NCI-H526 treated with DMSO at 0.1 percent for 48 hours (cell line): ENCODE measurements at regions not wholly inside any gene's neighbourhood (a gene's known extent, or its start where the extent isn't known, plus 50 kb on each side); places are given as distances from the start of the nearest gene placed in this dataset.
"Not testable (repeated sequence)": the region's sequence is repeated elsewhere in the genome, so short reads cannot be mapped to it uniquely, and the experiment has no call there.

Source experiments
- DNase-seq: peaks from one replicate; lab custom pipeline; 2025; lab: John Stamatoyannopoulos, UW

DNA sequence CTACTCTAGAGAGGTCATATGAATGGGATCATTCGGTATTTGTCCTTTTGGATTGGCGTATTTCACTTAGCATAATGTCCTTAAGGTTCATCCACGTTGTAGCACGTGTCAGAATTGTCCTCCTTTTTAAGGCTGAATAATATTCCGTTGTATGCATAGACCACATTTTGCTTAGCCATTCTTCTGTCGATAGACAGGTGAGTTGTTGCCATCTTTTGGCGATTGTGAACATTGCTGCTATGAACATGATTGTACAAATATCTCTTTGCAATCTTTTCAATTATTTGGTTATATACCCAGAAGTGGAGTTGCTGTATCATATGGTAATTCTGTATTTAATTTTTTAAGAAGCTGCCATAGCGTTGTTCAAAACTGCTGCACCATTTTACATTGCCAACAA, 52.4 kb upstream of the GOLGA8J start:
- no peak for DNase-seq

DNA sequence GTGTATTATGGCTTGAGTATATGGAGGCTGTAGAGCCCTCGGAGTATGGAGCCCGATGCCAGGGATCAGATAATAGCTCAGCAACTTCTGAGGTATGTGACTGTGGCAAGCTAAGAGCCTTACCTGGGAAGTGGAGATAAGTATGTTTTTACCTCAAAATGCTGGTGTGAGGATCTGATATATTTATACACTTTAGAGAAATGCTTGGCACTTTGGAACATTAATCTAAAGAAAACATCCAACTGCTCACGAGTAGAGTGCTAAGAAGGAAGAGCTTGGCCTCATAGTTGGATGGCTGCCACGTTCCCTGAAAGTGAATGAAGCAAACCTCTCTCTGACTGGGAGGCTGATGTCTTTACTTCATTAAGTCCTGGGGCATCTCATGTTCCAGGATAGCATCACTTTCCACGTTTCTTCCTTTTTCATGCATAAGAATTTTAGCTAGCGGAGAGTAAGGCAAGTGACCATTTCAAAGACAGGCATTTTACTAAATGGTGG, 58.9 kb upstream of the GOLGA8J start:
- DNase-seq, result no peak

DNA sequence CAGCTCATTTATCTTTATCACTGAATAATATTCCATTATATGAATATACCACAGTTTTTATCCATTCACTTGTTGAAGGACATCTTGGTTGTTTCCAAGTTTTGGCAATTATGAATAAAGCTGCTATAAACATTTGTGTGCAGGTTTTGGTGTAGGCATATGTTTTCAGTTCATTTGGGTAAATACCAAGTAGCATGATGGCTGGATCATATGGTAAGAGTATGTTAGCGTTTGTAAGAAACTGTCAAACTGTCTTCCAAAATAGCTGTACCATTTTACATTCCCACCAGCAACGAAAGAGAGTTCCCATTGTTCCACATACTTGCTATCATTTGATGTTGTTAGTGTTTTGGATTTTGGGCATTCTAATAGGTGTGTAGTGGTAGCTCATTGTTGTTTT, 72.0 kb upstream of the GOLGA8J start:
- DNase-seq, result no peak

DNA sequence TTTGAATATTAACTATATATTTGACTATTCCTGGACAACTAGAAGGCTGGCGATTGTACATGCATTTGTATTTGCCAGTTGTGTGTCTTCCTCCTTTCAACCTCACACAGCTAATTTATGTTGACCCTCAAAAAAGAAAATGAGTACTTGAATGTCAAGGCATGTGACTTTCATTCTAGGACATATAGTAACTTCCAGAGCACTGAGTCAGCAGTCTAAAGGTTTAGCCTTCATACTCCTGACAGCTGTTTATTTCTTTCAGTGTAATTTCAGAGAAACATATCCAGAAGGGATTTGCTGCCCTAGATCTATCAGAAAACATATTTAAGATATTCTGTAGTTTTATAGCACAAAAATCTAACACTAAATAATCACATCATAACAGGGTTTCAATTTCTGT, 74.6 kb upstream of the GOLGA8J start:
- DNase-seq, result no peak

DNA sequence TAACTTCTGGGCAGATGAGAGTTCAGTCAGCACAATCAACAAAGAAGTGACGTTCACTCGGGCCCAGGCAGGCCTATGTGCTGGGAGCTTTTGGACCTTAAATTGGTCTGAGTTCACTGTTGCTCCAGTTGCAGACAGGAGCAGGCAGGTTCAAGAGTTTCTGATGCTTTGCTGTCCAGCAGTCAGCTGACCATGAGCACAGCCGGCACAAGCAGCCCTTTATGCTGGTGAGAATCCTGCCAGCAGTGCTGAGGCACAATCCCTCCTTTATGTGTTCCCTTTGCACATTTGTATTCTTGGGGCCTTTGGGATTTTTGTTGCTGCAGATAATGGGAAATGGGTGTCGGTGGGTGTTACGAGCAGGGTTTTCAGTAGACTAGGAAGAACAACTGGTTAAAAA, 81.2 kb upstream of the GOLGA8J start:
- no peak for DNase-seq

DNA sequence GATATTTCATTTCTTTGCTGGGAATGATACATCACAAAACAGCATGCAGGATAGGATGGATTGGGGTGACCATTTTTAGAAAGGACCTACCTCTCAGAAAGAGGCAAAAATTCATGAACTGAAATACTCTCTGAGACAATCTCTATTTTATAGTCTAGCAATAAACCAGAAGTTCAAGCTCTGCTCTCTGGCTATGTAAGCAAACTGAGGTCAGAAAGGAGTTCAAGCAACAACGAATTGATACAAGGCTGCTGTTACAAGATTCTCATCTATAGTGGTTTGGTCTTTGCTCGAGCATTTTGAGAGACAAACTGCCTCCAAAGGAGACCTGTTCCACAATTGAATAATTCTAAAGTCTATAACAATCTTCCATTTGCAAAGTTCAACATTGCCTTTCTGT, 84.7 kb upstream of the GOLGA8J start:
- no peak for DNase-seq

DNA sequence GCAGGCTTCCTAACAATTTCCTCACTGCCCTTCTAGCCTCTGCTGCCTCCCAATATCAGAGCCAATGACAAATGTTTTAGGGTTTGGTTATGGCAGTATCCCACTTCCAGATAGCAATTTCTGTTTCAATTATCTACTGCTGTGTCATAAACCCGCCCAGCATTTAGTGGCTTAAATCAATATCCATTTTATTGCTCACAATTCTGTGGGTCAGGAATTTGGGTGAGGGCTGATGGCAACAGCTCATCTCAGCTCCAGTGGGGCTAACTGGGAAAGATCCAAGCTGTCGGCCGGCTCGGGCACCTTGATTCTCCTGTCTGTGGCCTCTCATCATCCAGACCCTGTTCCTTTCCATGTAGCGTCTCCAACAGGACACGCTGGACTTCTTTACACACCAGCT, 85.3 kb upstream of the GOLGA8J start:
- DNase-seq, result no peak

DNA sequence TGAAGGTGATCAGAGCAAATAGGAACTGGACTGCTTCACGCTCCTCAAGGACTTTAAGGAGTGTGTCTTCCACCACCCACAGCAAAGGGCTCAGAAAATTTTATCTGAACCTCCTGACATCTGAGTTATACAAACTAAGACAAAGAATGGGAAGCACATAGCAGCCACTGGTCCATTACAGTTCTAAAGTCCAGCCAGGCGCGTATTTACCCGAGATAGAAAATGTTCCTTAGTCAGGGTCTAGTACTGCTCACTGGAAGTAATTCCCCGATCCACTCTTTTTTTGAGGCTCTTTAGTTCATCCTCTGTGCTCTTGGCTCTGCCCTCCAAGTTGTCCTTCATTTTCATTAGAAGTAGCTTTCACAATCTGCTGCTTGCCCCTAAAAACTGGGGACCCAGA, 88.5 kb upstream of the GOLGA8J start:
- DNase-seq, result no peak

DNA sequence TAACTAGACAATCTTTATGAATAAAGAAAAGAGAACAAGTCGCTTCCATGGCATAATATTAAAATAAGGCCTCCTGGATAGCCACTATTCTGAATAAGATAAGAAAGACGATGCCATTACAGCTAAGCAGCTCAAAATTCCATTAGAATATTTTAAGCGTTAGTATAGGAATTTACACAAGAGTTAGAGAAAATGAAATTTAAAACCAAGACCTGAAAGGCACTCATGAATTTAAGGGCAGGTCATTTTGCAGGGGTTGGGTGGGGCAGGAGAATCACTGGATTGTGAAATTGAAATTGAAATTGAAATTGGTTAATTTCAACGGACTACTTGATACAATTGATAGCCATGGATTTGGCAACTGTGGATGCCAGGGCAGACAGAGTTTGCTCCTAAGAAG, 91.8 kb upstream of the GOLGA8J start:
- DNase-seq, result no peak

DNA sequence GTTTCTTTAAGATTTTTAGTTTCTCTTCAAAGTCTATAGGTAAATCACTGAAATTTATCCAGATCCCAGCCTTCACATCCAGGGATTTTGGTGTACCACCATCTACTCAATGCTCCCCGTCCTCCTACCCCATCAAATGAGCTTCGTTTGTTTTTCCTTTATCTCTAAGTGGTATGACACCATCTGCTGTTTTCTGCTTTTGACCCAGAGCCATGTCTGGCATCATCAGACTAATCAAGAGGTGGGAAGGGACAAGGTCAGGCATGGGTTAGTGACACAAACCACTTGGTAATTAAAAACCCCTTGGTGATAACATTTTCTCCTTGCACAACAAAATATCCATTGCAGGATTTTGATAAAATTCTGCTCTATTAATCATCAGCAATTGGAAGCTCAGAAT, 92.7 kb upstream of the GOLGA8J start:
- DNase-seq, result no peak

DNA sequence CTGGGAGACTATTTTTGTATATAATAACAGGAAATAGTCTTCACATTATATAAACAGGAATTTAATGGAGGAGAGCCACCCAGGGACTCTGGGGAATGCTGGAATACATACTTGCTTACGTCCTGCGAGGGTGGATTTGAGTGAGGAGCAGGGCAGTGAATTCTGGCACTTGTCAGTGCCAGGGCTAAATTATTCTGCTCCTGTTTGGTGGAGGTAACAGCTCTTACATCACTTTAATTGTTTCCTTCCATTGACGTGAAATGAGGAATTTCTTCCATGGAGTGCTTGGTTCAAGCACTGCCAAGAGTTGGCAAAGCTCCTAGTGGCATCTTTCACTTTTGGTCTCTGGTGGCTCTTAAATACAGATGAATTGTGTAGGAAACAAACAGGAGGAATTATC, 94.1 kb upstream of the GOLGA8J start:
- no peak for DNase-seq

DNA sequence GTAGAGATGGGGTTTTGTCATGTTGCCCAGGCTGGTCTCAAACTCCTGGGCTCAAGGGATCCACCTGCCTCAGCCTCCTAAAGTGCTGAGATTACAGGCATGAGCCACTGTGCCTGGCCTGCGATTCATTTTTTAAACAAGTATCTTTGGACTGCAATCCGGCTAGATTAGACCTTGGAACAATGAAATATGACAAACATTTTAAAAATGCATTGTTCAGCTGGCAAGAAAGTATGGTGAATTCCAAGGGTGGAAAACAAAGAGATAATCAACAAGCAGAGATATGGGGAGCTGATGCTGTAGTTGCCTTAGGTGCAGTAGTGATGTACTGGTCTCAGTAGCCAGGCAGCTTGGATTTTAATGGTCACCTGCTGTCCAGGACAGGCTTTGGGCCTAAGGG, 95.8 kb upstream of the GOLGA8J start:
- DNase-seq, result no peak

DNA sequence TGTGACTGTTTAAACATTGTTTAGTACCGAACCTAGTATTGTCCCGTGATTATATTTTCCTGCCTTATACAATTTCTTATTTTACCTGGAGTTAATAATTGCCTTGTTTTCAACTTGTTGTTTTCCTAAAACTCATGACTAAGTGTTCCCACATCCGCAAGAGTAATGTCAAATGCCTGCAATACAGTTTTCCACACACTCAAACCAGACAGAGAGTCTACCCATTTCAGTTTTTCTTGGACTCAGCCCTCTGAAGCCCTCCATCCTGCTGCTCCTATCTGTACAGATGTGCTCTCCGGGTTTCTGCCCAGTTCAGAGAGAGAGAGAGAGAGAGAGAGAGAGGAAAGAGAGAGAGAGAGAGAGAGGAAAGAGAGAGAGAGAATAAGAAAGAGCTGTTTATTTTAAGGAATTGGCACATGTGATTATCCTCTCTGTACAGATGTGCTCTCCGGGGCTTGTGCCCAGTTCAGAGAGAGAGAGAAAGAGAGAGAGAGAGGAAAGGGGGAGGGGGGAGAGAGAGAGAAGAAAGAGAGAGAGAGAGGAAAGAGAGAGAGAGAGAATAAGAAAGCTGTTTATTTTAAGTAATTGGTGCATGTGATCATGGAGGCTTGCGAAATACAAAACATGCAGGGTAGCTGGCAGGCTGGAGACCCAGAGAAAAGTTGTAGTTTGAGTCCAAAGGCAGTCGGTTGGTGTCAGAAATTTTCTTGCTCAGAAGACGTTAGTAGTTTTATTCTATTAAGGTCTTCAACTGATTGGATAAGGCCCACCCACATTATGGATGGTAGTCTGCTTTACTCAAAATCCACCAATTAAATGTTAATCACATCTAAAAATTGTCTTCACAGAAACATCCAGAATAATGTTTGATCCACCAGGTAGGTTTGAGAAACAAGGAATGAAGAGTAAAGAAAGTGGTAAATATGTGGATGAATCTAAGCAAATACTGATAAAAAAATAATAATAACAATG, 104.1 kb upstream of the GOLGA8J start:
- DNase-seq, result no peak

DNA sequence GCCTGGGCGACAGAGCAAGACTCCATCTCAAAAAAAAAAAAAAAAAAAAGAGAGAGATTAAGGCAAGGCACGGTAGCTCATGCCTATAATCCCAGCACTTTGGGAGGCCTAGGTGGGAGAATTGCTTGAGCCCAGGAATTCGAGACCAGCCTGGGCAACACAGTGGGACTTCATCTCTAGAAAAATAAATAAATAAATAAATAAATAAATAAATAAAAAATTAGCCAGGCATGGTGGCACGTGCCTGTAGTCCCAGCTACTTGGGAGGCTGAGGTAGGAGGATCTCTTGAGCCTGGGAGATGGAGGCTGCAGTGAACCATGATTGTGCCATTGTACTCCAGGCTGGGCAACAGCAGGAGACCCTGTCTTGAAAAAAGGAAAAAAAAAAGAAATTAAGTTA, 108.7 kb upstream of the GOLGA8J start:
- not testable (repeated sequence) for DNase-seq

DNA sequence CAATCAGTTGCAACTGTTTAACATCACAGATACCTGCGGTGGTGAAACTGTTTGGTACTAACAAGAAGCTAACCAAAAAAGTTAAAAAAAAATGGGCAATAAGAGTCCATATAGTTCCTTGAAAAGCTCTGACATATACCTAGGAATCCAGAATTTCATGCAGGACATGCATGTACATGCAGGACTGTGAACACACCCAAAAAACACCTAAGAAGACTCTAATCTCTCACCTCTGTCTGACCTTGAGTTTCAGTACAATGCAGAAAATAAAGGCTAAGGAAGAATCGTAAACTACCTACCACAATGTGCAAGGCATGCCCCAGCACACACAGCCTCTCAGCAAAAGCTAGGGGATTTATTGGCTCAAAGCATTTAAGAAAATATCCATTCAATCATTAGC, 110.7 kb upstream of the GOLGA8J start:
- DNase-seq, result no peak

DNA sequence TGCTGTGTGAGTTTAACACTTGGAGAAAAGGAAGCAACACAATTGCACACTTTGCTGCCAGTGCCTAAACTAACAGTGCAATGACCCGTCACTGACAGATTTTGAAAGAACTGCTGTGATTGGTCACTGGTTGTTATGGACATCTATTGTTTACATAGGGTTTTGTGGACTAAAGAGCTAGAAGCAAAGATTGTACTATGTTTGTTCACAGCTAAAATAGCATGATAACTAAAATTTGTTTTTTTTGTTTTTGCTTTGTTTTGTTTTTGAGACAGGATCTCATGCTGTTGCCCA, 112.4 kb upstream of the GOLGA8J start:
- DNase-seq, result no peak

DNA sequence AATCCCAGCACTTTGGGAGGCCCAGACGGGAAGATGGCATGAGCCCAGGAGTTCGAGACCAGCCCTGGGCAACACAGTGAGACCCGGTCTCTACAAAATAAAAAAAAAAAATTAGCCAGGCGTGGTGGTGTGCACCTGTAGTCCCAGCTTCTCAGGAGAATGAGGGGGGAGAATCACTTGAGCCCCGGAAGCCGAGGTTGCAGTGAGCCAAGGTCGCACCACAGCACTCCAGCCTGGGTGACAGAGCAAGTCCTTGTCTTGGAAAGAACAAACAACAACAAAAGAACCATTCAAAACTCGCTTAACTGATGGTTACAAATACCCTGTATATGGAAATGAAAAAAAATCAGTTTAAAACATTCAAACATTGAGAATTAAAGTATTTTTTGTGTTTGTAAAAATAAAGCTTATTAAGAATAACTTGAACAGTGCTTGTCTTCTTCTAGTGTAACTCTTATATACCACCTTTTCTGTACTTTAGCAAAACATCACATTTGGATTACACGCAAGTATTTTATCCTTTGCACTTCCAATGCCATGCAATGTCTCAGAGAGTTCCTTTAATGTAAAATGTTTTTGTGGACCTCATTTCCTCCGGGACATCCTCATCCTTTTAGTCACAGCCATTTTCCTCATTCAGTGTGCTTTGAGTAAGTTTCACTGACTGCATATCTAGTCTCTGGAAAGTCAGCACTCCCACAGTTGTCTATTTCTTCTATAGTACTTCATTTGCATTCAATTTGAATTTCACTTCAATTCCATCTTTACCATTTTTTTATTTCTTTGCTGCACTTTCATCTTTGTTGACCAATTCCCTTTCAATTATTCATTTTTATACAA, 113.0 kb upstream of the GOLGA8J start:
- no peak for DNase-seq

DNA sequence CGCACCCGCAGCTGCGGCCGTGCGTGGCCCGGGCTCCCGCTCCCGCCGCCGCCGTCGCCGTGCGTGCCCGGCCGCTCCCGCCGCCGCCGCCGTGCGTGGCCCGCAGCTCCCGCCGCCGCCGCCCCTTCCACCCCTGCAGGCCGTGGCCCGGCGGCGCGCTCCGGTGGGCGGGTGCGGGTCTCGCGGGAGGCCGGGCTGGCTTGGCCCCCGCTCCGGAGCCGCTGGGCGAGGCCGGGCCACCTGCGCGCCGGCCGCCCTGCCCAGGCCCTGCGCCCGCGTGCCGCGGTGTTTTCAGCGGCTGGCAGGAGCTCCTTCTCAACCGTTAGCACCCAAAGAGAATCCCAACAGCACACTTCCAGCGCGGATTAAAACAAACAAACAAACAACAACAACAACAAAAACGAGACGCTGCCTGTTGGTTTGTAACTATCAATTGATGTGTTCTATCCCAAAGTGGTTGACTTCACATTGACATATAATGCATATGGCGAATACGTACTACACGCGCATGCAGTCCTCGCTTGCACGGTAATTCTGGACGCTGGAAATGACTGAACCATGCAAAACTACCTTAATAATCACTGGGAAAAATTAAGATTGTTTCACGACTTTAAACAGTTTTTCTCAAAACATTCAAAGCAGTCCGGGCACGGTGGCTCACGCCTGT, 113.7 kb upstream of the GOLGA8J start:
- DNase-seq, result no peak

DNA sequence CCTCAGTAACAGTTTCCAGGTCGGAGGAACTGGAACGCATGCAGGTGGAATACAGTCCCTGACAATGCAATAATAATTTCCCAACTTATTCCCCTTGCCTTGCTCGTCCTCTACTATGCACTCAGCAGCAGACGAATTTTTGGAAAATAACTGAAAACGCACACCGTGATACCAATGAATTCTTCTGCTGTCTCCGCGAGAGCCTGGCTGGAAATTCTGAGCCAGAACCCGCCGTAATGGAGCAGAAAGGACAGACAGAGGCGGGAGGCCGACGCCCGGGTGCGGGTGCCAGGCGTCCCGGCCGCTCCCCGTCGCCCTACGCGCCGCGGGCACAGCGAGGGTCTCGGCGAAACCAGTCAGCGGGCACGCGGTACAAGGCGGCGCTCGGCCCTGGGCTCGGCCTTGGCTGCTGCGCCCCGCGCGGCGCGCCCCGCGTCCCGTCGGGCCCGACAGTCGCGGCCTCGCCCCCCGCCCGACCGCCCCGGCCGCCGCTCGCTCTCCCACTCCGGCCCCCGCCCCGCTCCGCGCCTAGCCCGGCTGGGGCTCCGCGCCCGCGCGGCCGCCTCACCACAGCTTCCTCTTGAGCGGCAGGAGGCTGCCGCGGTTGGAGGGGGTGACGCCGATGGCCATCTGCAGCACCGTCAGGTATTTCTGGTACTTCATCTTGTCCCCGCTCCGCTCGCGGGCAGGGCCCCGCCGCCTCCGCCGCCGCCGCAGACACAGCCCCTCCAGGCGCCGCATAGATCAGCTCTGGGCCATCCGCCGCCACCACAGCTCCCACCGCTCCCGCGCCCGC, 114.5 kb upstream of the GOLGA8J start:
- DNase-seq, result no peak

DNA sequence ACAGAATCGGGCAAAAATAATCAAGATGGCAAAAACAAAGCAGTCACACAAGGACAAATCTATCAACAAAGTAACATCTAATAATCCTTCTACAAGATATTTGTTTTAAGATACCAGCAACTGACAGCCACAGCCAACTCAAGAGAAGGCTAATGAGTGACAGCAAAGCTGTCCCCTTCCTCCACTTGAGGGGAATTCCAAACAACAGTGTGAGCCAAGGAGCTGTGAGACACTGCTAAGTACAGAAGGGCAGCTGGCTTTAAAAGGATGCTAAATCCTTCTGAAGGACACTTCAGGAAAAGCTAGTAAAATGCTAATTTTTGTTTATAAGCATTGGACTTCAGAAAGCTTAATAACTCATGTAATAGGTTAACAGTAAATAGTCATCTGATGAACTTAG, 120.3 kb upstream of the GOLGA8J start:
- no peak for DNase-seq

DNA sequence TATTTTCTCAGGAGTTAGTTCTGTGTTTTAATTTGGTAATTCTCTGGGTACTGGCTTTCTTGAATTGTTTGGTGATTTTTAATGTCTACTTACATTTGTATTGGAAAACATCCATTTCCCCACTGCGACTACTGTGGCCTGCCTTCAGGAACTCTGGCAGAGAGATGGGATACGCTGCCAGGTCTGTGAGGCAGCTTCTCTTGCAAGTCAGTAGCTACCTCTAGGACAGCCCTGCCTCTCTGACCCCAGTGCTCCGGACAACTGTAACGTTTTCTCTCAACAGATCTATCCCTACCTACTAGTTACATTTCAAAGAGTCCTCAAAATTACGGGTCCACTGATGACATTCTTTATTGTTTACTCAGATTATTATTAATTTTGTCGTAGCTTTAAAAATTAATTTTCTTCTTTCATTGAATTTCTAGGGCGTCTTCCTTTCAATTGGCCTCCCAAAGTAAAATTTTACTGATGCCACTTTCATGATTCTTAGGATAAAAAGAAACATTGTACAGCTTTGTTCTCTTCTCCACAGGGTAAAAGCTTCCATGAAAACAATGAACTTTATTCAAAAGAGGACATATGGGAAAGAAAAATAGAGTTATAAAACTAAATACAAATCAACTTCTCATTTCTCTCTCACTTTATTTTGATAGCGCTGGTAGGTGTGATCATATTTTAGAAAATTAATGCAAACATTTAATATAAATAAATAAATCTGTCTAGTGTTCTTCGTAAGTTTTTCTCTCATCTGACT, 123.2 kb upstream of the GOLGA8J start:
- DNase-seq, result no peak
